H9 (cell line): ENCODE measurements at regions not wholly inside any gene's neighbourhood (a gene's known extent, or its start where the extent isn't known, plus 50 kb on each side); places are given as distances from the start of the nearest gene placed in this dataset.

ENCODE experiments used
- DNase-seq: peaks from one replicate; pipeline ENCODE4 v3.0.0-alpha.2; 2017
- H2AFZ ChIP-seq: one replicate; pipeline ENCODE4 v1.6.1; 2013; ENCODE audit warnings: mild to moderate bottlenecking, low read length, control low read depth, moderate library complexity
- H2AK5ac ChIP-seq: 2 replicates; pipeline ENCODE4 v1.6.1; 2013; ENCODE audit warnings: low read length, control low read depth, mixed read lengths; ENCODE audit not compliant: insufficient read length
- H2BK120ac ChIP-seq: one replicate; pipeline ENCODE4 v1.6.1; 2013; ENCODE audit warnings: low read depth, mild to moderate bottlenecking, low read length, control low read depth, inconsistent platforms; ENCODE audit not compliant: poor library complexity, severe bottlenecking
- H2BK12ac ChIP-seq: 2 replicates; pipeline ENCODE4 v1.6.1; 2013; ENCODE audit warnings: low read length, control low read depth, mixed read lengths, low read depth; ENCODE audit not compliant: insufficient read length
- H2BK15ac ChIP-seq: 2 replicates; pipeline ENCODE4 v1.6.1; 2013; ENCODE audit warnings: low read depth, low read length, control low read depth
- H2BK20ac ChIP-seq: one replicate; pipeline ENCODE4 v1.6.1; 2013; ENCODE audit warnings: low read depth, mild to moderate bottlenecking, low read length, control low read depth, inconsistent platforms; ENCODE audit not compliant: poor library complexity, severe bottlenecking
- H2BK5ac ChIP-seq: 2 replicates; pipeline ENCODE4 v1.6.1; 2013; ENCODE audit warnings: low read length, control low read depth, mixed read lengths; ENCODE audit not compliant: insufficient read length
- H3K14ac ChIP-seq: 2 replicates; pipeline ENCODE4 v1.6.1; 2013; ENCODE audit warnings: low read length, control low read depth; ENCODE audit not compliant: insufficient read depth
- H3K18ac ChIP-seq: 2 replicates; pipeline ENCODE4 v1.6.1; 2013; ENCODE audit warnings: low read depth, mild to moderate bottlenecking, mixed read lengths, low read length, control low read depth; ENCODE audit not compliant: insufficient read length
- H3K23ac ChIP-seq: 2 replicates; pipeline ENCODE4 v1.6.1; 2013; ENCODE audit warnings: low read length, control low read depth, mixed read lengths, low read depth; ENCODE audit not compliant: insufficient read length
- H3K23me2 ChIP-seq: 2 replicates; pipeline ENCODE4 v1.6.1; 2013; ENCODE audit warnings: low read depth, mild to moderate bottlenecking, mixed read lengths, low read length, control low read depth; ENCODE audit not compliant: insufficient read length, poor library complexity, severe bottlenecking
- H3K27ac ChIP-seq: 2 replicates; pipeline ENCODE4 v1.5.1; 2013; ENCODE audit warnings: low read length, control low read depth, mixed read lengths, low read depth; ENCODE audit not compliant: insufficient read length
- H3K27me3 ChIP-seq: 2 replicates; pipeline ENCODE4 v1.6.1; 2013; ENCODE audit warnings: low read length, control low read depth, inconsistent platforms; ENCODE audit not compliant: insufficient read depth
- H3K4ac ChIP-seq: 2 replicates; pipeline ENCODE4 v1.6.1; 2013; ENCODE audit warnings: low read depth, mild to moderate bottlenecking, control low read depth, inconsistent platforms, low read length, moderate library complexity
- H3K4me1 ChIP-seq: 2 replicates; pipeline ENCODE4 v1.6.1; 2013; ENCODE audit warnings: low read length, control low read depth, inconsistent platforms; ENCODE audit not compliant: insufficient read depth
- H3K4me2 ChIP-seq: 2 replicates; pipeline ENCODE4 v1.6.1; 2013; ENCODE audit warnings: low read length, control low read depth, mixed read lengths; ENCODE audit not compliant: insufficient read length, insufficient read depth
- H3K56ac ChIP-seq: 2 replicates; pipeline ENCODE4 v1.6.1; 2013; ENCODE audit warnings: low read depth, mild to moderate bottlenecking, mixed read lengths, low read length, control low read depth; ENCODE audit not compliant: insufficient read length
- H3K79me1 ChIP-seq: 2 replicates; pipeline ENCODE4 v1.6.1; 2013; ENCODE audit warnings: low read depth, mild to moderate bottlenecking, moderate library complexity, low read length, control low read depth, inconsistent platforms; ENCODE audit not compliant: insufficient read depth, poor library complexity, severe bottlenecking
- H3K79me2 ChIP-seq: 2 replicates; pipeline ENCODE4 v1.6.1; 2013; ENCODE audit warnings: low read length, control low read depth, inconsistent platforms; ENCODE audit not compliant: insufficient read depth
- H3K9ac ChIP-seq: 2 replicates; pipeline ENCODE4 v1.6.1; 2013; ENCODE audit warnings: low read length, control low read depth, mixed read lengths; ENCODE audit not compliant: insufficient read length; ENCODE audit errors: extremely low read depth
- H3K9me3 ChIP-seq: one replicate; pipeline ENCODE4 v1.6.1; 2013; ENCODE audit warnings: low read depth, low read length, inconsistent platforms; ENCODE audit not compliant: control insufficient read depth
- H3T11ph ChIP-seq: one replicate; pipeline ENCODE4 v1.6.1; 2013; ENCODE audit warnings: mild to moderate bottlenecking, low read length, control low read depth, inconsistent platforms
- H4K20me1 ChIP-seq: one replicate; pipeline ENCODE4 v1.6.1; 2013; ENCODE audit not compliant: control insufficient read depth, insufficient read length, insufficient read depth
- H4K5ac ChIP-seq: 2 replicates; pipeline ENCODE4 v1.6.1; 2013; ENCODE audit warnings: low read depth, mild to moderate bottlenecking, mixed read lengths, low read length, control low read depth; ENCODE audit not compliant: insufficient read length
- H4K8ac ChIP-seq: replicated peaks from 2 replicates; pipeline ENCODE4 v1.6.1; 2013; ENCODE audit warnings: low read length, control low read depth, mixed read lengths, low read depth; ENCODE audit not compliant: insufficient read length
- H4K91ac ChIP-seq: 2 replicates; pipeline ENCODE4 v1.6.1; 2013; ENCODE audit warnings: low read depth, mild to moderate bottlenecking, moderate library complexity, mixed read lengths, low read length, control low read depth; ENCODE audit not compliant: insufficient read length
- H3K27ac Mint-ChIP-seq, 3 experiments: 2 replicates in 2 of 3; 3 replicates in 1 of 3; pipeline ENCODE4 v1.8.0; 2020 to 2021; ENCODE audit warnings: mixed read lengths in 3 of 3, mild to moderate bottlenecking in 1 of 3, moderate library complexity in 1 of 3
- H3K27me3 Mint-ChIP-seq: 2 replicates; pipeline ENCODE4 v1.8.0; 2021; ENCODE audit warnings: low read depth, mild to moderate bottlenecking, moderate library complexity, mixed read lengths
- H3K36me3 Mint-ChIP-seq, 3 experiments: 2 replicates in 2 of 3; 3 replicates in 1 of 3; pipeline ENCODE4 v1.8.0; 2020 to 2021; ENCODE audit warnings: low read depth in 3 of 3, mixed read lengths in 3 of 3; ENCODE audit not compliant: insufficient read depth in 1 of 3
- H3K4me1 Mint-ChIP-seq, 2 experiments: 2 replicates each; pipeline ENCODE4 v1.8.0; 2020; ENCODE audit warnings: mixed read lengths in 2 of 2
- H3K4me3 Mint-ChIP-seq, 2 experiments: 2 replicates in 1 of 2; 3 replicates in 1 of 2; pipeline ENCODE4 v1.8.0; 2020 to 2021; ENCODE audit warnings: mild to moderate bottlenecking in 2 of 2, mixed read lengths in 2 of 2, moderate library complexity in 1 of 2
- H3K9me3 Mint-ChIP-seq, 2 experiments: 2 replicates in 1 of 2; 3 replicates in 1 of 2; pipeline ENCODE4 v1.8.0; 2020; ENCODE audit warnings: mild to moderate bottlenecking in 2 of 2, mixed read lengths in 2 of 2, moderate library complexity in 1 of 2
- WGBS: extraction: QIAGEN DNeasy Blood & Tissue Kit; methylation state at CpG from one replicate; pipeline ENCODE4 v1.1.7; 2013; ENCODE audit warnings: missing lambda C conversion rate, low lambda C conversion rate, mixed read lengths; ENCODE audit not compliant: insufficient read length; ENCODE audit errors: extremely low coverage; 5-methylcytosine and 5-hydroxymethylcytosine counted together
- TF ChIP-seq, protein P1 (sequence below): fragments of 200-600 bp; sonication (generic); conservative IDR thresholded peaks from 3 replicates; pipeline ENCODE4 v1.8.0; 2021; ENCODE audit warnings: antibody characterized with exemption, mild to moderate bottlenecking

DNA sequence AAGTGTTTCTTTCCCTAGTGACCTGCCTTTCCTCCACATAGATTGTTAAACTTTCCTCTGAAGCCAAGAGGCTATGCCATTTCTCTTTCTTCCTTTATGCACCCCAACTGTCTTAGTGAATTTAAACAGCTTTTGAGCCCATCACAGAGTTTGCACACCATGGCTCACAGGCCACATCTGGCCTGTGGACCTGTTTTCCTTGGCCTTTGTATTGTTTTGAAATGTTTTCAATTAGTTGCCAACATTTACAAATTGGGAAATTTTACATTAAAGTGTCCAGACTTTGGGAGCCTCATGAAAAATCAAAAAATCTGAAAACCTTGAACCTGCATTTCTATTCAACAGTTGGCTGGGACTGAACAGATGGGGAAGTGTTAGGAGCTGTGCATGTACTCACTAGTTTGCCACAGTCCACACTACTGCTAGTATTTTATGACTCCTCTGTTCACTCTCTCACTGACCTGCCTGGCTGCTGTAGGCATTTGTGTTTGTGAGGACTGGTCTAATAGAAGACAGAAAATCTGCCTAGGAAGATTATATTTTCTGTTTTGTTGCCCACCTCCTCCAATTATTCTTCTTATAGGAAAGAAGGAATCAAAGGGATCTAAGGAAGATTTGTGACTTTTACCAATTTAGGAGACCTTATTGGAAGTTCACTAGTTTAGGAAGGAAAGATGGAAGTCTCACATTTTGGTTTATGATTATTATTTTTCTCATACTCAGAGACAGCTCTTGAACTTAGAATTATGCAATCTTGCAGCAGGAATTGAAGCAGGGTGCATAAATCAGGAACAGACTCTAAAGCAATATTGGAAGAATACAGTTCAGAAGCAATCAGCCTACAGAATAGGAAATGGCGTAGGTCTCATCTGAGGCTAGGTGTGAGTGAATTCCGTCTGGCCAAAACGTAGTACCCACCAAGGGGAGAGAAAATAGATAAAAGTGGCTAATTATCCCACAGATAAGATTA, 134.7 kb downstream of the HLX start:
- Histone ChIP-seq H4K5ac (no peak overlapping the region), H2BK5ac (no peak overlapping the region), H4K20me1 (no peaks in the 10 kb centered on the region), H3K14ac (no peak overlapping the region), H3K4me1 (no peaks in the 10 kb centered on the region), H2BK120ac (no peak overlapping the region), H3K4me2 (no peak overlapping the region), H3K4ac (no peak overlapping the region), H3K23me2 (no peaks in the 10 kb centered on the region), H2BK15ac (no peak overlapping the region), H3K9ac (no peak overlapping the region), H2BK12ac (no peak overlapping the region), H3K79me1 (no peaks in the 10 kb centered on the region), H2BK20ac (no peak overlapping the region), H2AFZ (no peak overlapping the region), H3K23ac (no peak overlapping the region), H3K79me2 (no peaks in the 10 kb centered on the region), H3K27me3 (no peaks in the 10 kb centered on the region), H3K9me3 (no peaks in the 10 kb centered on the region), H3K18ac (no peak overlapping the region), H4K91ac (no peak overlapping the region), H2AK5ac (no peak overlapping the region), H3T11ph (no peak overlapping the region), H3K56ac (no peak overlapping the region), H3K27ac (no peak overlapping the region), H4K8ac (no peak overlapping the region)
- H3K27ac Mint-ChIP-seq, result no peak overlapping the region; a peak in 1 of 7 replicates
- no peak for DNase-seq
- no peak overlapping the region for H3K4me3 Mint-ChIP-seq
- H3K27me3 Mint-ChIP-seq, result no peaks in the 10 kb centered on the region
- H3K9me3 Mint-ChIP-seq, result no peaks in the 10 kb centered on the region
- no peaks in the 10 kb centered on the region for H3K4me1 Mint-ChIP-seq
- H3K36me3 Mint-ChIP-seq, result no peaks in the 10 kb centered on the region
- WGBS, result no CpG with 5 or more reads among the region's 3 CpGs
- TF ChIP-seq, protein P1, sequence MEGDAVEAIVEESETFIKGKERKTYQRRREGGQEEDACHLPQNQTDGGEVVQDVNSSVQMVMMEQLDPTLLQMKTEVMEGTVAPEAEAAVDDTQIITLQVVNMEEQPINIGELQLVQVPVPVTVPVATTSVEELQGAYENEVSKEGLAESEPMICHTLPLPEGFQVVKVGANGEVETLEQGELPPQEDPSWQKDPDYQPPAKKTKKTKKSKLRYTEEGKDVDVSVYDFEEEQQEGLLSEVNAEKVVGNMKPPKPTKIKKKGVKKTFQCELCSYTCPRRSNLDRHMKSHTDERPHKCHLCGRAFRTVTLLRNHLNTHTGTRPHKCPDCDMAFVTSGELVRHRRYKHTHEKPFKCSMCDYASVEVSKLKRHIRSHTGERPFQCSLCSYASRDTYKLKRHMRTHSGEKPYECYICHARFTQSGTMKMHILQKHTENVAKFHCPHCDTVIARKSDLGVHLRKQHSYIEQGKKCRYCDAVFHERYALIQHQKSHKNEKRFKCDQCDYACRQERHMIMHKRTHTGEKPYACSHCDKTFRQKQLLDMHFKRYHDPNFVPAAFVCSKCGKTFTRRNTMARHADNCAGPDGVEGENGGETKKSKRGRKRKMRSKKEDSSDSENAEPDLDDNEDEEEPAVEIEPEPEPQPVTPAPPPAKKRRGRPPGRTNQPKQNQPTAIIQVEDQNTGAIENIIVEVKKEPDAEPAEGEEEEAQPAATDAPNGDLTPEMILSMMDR, result no peak
